ENCODE measurements at regions not wholly inside any gene's neighbourhood (a gene's known extent, or its start where the extent isn't known, plus 50 kb on each side); places are given as distances from the start of the nearest gene placed in this dataset.
"Not testable (repeated sequence)": the region's sequence is repeated elsewhere in the genome, so short reads cannot be mapped to it uniquely, and the experiment has no call there.

DNA sequence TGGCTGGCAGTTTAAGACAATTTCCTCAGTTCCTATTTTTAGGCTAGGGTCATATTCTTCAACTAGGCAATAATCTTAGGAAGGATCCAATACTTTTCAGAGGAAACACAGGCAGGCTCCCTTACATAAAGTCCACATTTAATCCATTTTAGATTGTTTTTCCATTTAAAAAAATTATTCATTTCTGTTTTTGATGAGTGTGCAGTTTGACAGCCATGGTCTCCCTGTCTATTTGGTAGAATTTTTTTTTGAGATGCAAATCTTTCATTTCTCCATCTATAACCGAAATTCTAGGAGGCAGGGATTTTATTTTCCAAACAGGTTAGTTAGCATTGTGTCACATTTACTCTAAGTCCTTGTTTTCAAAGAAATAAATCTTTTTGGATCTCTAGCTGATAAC, 326.8 kb downstream of the PPP4R3C start:
- 88 to 100% methylated on average over 1 of the region's 1 CpG for WGBS, 2 donors
- Histone ChIP-seq H3K4me3 (no peak overlapping the region), H3K36me3 (ENCODE audit: low read depth, missing control alignments) (no peaks in the 10 kb centered on the region), H3K4me1 (no peaks in the 10 kb centered on the region), H3K9me3 (no peaks in the 10 kb centered on the region), H3K27ac (no peak overlapping the region), H3K27me3 (no peaks in the 10 kb centered on the region)
- no peak for TF ChIP-seq POLR2A (IDR thresholded peaks at IDR 0.05)
- TF ChIP-seq, protein P1, sequence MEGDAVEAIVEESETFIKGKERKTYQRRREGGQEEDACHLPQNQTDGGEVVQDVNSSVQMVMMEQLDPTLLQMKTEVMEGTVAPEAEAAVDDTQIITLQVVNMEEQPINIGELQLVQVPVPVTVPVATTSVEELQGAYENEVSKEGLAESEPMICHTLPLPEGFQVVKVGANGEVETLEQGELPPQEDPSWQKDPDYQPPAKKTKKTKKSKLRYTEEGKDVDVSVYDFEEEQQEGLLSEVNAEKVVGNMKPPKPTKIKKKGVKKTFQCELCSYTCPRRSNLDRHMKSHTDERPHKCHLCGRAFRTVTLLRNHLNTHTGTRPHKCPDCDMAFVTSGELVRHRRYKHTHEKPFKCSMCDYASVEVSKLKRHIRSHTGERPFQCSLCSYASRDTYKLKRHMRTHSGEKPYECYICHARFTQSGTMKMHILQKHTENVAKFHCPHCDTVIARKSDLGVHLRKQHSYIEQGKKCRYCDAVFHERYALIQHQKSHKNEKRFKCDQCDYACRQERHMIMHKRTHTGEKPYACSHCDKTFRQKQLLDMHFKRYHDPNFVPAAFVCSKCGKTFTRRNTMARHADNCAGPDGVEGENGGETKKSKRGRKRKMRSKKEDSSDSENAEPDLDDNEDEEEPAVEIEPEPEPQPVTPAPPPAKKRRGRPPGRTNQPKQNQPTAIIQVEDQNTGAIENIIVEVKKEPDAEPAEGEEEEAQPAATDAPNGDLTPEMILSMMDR (IDR thresholded peaks at IDR 0.05): no peak
- intact Hi-C loops (cut with DNase I; ENCODE audit: low total_unique reads): no loop called here
- no peak for DNase-seq

DNA sequence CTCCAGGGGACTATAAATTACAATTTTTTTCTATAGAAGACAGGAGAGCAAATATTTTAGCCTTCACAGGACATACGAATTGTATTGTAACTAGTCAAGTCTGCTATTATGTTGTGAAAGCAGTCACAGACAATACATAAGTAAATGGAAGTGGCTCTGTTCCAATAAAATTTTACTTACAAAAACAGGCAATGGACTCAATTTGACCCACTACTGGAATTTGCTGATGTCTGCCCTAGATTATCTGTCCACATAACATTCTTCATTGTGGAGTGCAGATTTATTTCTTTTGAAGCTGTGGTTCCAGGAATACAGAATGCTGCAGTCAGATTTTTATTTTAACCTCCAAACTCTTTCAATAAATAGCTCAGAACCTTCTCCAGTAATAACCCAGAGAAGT, 330.3 kb downstream of the PPP4R3C start:
- TF ChIP-seq, protein P1 (IDR thresholded peaks at IDR 0.05): no peak
- TF ChIP-seq POLR2A (IDR thresholded peaks at IDR 0.05): no peak
- WGBS, 2 donors: 57 to 94% methylated on average over 1 of the region's 1 CpG

DNA sequence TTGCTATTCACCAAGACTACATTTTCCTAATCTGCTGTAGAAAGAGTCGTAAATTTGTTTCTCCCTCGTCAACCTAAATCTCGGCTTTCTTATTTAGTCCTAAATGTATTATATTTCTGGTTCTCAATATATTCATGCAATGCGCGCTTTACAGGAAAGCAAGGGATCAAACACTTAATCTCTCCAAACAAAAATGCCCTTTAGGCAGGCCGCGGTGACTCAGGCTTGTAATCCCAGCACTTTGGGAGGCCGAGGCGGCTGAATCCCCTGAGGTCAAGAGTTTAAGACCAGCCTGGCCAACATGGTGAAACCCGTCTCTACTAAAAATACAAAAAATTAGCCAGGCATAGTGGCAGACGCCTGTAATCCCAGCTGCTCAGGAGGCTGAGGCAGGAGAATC, 376.0 kb downstream of the PPP4R3C start:
- H3K4me3 ChIP-seq; H3K4me1 ChIP-seq; H3K27me3 ChIP-seq; DNase-seq; H3K27ac ChIP-seq; H3K9me3 ChIP-seq; H3K36me3 ChIP-seq (ENCODE audit: low read depth, missing control alignments); intact Hi-C loops (cut with DNase I; ENCODE audit: low total_unique reads): not testable (repeated sequence)
- WGBS, 2 donors: 83 to 98% methylated on average over 8 to 10 of the region's 11 CpGs

More for the DNA sequence above, 330.3 kb downstream of the PPP4R3C start:
- Histone ChIP-seq H3K27ac (no peak overlapping the region), H3K36me3 (ENCODE audit: low read depth, missing control alignments) (no peaks in the 10 kb centered on the region), H3K4me1 (no peaks in the 10 kb centered on the region), H3K9me3 (no peaks in the 10 kb centered on the region), H3K4me3 (no peak overlapping the region), H3K27me3 (no peaks in the 10 kb centered on the region)
- no peak for DNase-seq
- intact Hi-C loops (cut with DNase I; ENCODE audit: low total_unique reads): no loop called here

DNA sequence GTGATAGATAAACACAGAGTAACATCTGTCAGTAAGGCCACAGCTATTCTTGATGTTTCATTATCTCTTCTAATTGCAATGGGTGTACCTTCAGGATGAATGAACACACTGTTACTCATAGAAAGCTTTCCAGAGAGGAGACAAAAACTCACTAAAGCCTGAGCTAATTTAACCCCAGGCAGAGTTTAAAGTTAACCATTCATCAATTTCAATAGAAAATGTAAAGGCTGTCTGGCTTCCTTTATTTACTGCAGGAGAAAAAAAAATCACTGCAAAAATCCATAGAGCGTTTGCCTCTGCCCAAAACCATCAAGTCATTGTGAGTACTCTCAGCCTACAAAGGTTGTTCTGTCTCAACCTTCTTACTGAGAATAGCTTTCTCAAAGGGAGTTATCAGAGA, 376.9 kb downstream of the PPP4R3C start:
- H3K27ac ChIP-seq: no peak overlapping the region
- H3K4me3 ChIP-seq: no peak overlapping the region
- no peaks in the 10 kb centered on the region for H3K36me3 ChIP-seq (ENCODE audit: low read depth, missing control alignments)
- no peaks in the 10 kb centered on the region for H3K27me3 ChIP-seq
- intact Hi-C loops (cut with DNase I; ENCODE audit: low total_unique reads): no loop called here
- no peaks in the 10 kb centered on the region for H3K4me1 ChIP-seq
- no peak for TF ChIP-seq POLR2A (IDR thresholded peaks at IDR 0.05)
- TF ChIP-seq, protein P1 (IDR thresholded peaks at IDR 0.05): no peak
- WGBS, 2 donors: 67 to 75% methylated on average over 1 of the region's 1 CpG
- H3K9me3 ChIP-seq: no peaks in the 10 kb centered on the region
- DNase-seq: no peak

DNA sequence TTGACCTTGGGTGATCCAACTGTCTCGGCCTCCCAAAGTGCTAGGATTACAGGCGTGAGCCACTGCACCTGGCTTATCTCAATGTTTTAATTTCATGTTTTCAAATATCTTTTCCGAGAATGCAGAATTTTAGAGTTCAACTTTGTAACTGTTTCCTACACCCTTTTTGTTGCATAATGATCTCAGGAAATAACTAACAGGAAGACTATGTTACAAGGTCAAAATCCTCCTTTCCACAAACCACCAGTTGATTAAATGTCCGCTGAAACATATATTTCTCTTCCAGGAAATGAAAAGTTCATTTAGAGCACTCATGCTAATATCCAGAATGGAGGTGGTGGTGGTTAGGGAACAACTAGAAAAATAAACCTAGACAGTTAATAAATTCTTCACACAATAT, 377.8 kb downstream of the PPP4R3C start:
- WGBS, 2 donors: 34 to 58% methylated on average over 4 of the region's 4 CpGs
- TF ChIP-seq, protein P1 (IDR thresholded peaks at IDR 0.05): no peak
- no peak for TF ChIP-seq POLR2A (IDR thresholded peaks at IDR 0.05)
- H3K4me3 ChIP-seq: no peak overlapping the region

More for the DNA sequence above, 377.8 kb downstream of the PPP4R3C start:
- no peak for DNase-seq
- H3K4me1 ChIP-seq: no peaks in the 10 kb centered on the region
- H3K9me3 ChIP-seq: no peaks in the 10 kb centered on the region
- H3K27ac ChIP-seq: no peak overlapping the region
- intact Hi-C loops (cut with DNase I; ENCODE audit: low total_unique reads): no loop called here
- H3K27me3 ChIP-seq: no peaks in the 10 kb centered on the region
- no peaks in the 10 kb centered on the region for H3K36me3 ChIP-seq (ENCODE audit: low read depth, missing control alignments)
